Uterus (tissue), 3 donors: ENCODE measurements at regions not wholly inside any gene's neighbourhood (a gene's known extent, or its start where the extent isn't known, plus 50 kb on each side); places are given as distances from the start of the nearest gene placed in this dataset.

Source experiments
- DNase-seq, 2 donors: peaks; one replicate each; pipeline ENCODE4 v3.0.0-alpha.2; 2019 to 2020
- H3K27ac ChIP-seq, 2 donors: fragments of 200-600 bp; sonication (generic); 1 replicate in 1 of 2; 2 replicates in 1 of 2; pipeline ENCODE4 v1.5.1; 2016 to 2018
- H3K27me3 ChIP-seq, 2 donors: fragments of 200-600 bp; sonication (generic); one replicate each; pipeline ENCODE4 v1.5.1; 2018 to 2019; ENCODE audit warnings: control low read depth in 1 of 2
- H3K36me3 ChIP-seq, 2 donors: fragments of 200-600 bp; sonication (generic); one replicate each; pipeline ENCODE4 v1.5.1; 2019; ENCODE audit warnings: control low read depth in 1 of 2
- H3K4me1 ChIP-seq, 2 donors: fragments of 200-600 bp; sonication (generic); one replicate each; pipeline ENCODE4 v1.5.1; 2018 to 2019; ENCODE audit warnings: control low read depth in 1 of 2
- H3K4me3 ChIP-seq, 2 donors: fragments of 200-600 bp; sonication (generic); 1 replicate in 1 of 2; 2 replicates in 1 of 2; pipeline ENCODE4 v1.5.1; 2018 to 2019; ENCODE audit warnings: mild to moderate bottlenecking in 1 of 2
- H3K9me3 ChIP-seq, 2 donors: fragments of 200-600 bp; sonication (generic); one replicate each; pipeline ENCODE4 v1.5.1; 2019; ENCODE audit warnings: control low read depth in 1 of 2
- POLR2A ChIP-seq, 2 donors: fragments of 450-650 bp; IDR thresholded peaks; one replicate each; pipeline ENCODE4 v1.6.1; 2016; ENCODE audit warnings: antibody characterized with exemption in 2 of 2, mild to moderate bottlenecking in 1 of 2, moderate library complexity in 1 of 2
- intact Hi-C: fragments of 100-400 bp; cut with DNase I; formaldehyde crosslinking; loops from one replicate; pipeline ENCODE4 v1.15.1; 2023; ENCODE audit warnings: low total_unique reads
- TF ChIP-seq, protein P1 (sequence below), 4 experiments: fragments of 200-600 bp in 2 of 4; fragments of 450-650 bp in 2 of 4; sonication (generic) in 2 of 4; IDR thresholded peaks; one replicate each; pipeline ENCODE4 v1.5.1; 2016 to 2019; ENCODE audit warnings: antibody characterized with exemption in 4 of 4, mild to moderate bottlenecking in 2 of 4, moderate library complexity in 1 of 4
- donor health status: DM: yes; HTN: yes; CAD: no.

DNA sequence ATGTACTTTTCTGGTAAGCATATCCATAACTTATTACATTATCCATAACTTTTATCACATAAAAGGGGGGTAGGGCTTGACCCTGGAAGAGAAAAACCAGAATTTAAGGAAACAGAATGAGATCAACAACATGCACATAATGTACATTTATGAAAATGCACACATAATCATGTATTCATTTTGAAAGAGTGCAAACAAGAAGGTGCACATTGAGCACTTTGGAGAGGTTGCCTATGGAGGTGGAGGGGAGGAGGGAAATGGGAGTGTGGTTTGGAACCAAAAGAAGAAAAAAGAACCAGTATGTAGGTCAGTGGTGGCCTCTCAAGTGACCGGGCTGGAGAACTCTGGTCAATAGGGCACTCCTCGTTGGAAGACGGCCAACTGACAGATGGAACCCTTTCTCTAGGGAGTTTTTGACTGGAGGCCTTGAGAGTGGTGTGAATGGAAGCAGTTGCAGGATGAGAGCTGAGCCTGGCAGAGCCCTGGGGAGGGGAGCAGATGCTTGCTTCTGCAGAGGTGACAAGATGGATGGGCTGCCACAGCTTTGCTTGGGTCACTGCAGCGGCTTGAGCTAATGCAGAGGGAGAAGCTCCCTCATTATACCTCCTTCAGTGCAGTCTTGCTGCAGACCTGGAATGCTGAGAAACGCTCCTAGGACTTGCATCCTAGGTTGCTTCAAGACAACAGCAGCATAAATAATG, 192.7 kb downstream of the SEC23IP start:
- Histone ChIP-seq H3K4me1 (no peaks in the 10 kb centered on the region), H3K36me3 (no peaks in the 10 kb centered on the region), H3K27ac (no peak overlapping the region), H3K27me3 (no peaks in the 10 kb centered on the region), H3K4me3 (no peak overlapping the region), H3K9me3 (no peaks in the 10 kb centered on the region)
- no peak for TF ChIP-seq POLR2A (IDR thresholded peaks at IDR 0.05)
- TF ChIP-seq, protein P1, sequence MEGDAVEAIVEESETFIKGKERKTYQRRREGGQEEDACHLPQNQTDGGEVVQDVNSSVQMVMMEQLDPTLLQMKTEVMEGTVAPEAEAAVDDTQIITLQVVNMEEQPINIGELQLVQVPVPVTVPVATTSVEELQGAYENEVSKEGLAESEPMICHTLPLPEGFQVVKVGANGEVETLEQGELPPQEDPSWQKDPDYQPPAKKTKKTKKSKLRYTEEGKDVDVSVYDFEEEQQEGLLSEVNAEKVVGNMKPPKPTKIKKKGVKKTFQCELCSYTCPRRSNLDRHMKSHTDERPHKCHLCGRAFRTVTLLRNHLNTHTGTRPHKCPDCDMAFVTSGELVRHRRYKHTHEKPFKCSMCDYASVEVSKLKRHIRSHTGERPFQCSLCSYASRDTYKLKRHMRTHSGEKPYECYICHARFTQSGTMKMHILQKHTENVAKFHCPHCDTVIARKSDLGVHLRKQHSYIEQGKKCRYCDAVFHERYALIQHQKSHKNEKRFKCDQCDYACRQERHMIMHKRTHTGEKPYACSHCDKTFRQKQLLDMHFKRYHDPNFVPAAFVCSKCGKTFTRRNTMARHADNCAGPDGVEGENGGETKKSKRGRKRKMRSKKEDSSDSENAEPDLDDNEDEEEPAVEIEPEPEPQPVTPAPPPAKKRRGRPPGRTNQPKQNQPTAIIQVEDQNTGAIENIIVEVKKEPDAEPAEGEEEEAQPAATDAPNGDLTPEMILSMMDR (IDR thresholded peaks at IDR 0.05) = no peak
- intact Hi-C loops = no loop called here
- DNase-seq = no peak

DNA sequence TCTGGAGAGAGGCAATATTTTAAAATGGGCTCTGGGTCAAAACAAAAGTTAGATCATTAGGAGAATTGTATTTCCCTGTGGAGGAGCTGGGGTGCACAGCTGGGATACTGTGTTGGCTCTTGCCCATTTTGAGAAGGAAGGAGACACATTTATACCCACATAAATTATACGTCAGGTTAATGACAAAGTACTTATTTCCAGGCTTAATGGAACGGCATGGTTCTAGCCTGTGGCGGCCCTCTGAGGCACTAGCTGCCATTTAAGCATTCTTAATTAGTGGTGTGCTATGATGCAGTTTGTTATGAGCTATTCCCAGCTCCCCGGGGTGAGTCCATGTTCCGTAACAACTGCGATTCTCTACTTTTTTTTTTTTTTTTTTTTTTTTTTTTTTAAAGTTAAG, 193.5 kb downstream of the SEC23IP start:
- H3K27me3 ChIP-seq = no peaks in the 10 kb centered on the region
- intact Hi-C loops = no loop called here
- no peak for DNase-seq
- no peaks in the 10 kb centered on the region for H3K9me3 ChIP-seq
- no peak for TF ChIP-seq POLR2A (IDR thresholded peaks at IDR 0.05)
- TF ChIP-seq, protein P1 (IDR thresholded peaks at IDR 0.05) = no peak
- H3K36me3 ChIP-seq = no peaks in the 10 kb centered on the region
- no peak overlapping the region for H3K27ac ChIP-seq
- H3K4me1 ChIP-seq = no peaks in the 10 kb centered on the region
- no peak overlapping the region for H3K4me3 ChIP-seq

DNA sequence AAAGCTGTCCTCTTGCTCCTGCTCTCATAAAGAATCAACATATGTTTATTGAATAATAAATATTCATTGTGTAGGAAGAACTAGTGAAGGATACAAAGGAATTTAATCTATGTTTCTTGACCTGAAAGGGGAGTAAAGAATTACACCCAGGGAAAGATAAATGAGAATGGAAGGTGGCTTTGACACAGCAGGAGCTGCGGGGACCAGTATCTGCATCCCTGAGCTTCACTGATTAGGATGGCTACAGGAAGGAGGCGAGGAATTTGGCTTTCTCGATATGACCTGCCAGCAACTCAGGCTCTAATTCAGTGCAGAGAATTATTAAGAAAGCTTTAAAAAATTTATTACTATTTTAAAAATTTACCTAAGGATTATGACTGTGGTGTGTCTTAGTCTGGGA, 194.6 kb downstream of the SEC23IP start:
- no peak for DNase-seq
- H3K9me3 ChIP-seq = no peaks in the 10 kb centered on the region
- TF ChIP-seq, protein P1 (IDR thresholded peaks at IDR 0.05) = no peak
- no peak for TF ChIP-seq POLR2A (IDR thresholded peaks at IDR 0.05)
- H3K27me3 ChIP-seq = no peaks in the 10 kb centered on the region
- intact Hi-C loops = no loop called here
- no peak overlapping the region for H3K27ac ChIP-seq
- no peak overlapping the region for H3K4me3 ChIP-seq
- no peaks in the 10 kb centered on the region for H3K36me3 ChIP-seq
- H3K4me1 ChIP-seq = no peaks in the 10 kb centered on the region

DNA sequence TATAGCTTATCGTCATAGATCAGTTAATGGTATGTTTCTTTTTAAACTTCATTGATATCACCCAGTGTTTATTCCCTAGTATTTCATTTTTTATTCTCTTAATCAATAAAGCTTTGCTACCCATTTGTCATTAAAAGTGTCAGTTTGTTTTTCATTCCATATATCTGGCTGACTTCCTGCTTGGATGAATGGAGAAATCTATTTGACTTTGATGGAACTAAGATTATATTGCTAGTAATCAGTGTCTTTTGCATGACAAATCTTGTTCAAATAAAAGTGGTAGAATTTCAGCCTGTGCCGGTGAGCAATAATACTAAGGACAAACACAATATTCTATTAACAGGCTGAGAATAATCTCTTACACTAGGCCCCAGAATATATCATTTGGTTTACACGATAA, 203.3 kb downstream of the SEC23IP start:
- Histone ChIP-seq H3K27me3 (no peaks in the 10 kb centered on the region), H3K4me1 (no peaks in the 10 kb centered on the region)
- intact Hi-C loops = no loop called here

DNA sequence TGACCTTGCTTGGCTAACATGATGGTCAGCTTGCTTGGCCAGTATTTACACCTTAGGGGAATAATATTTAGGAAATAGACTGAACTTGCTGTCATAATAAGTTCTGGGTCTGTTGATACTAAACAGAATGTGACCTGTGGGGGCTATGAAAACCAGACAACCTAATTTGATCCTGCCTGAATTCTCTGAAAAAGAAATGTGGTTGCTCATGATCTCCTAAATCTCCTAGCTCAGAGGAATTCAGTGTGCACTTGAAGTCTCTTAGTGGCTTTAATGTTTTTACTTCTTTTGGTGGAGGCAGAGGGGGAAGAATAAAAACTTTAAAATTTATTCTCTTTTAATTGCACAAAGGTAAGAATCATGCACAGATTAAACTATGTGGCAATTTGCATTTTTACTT, 205.2 kb downstream of the SEC23IP start:
- Histone ChIP-seq H3K27ac (no peak overlapping the region), H3K36me3 (no peaks in the 10 kb centered on the region), H3K4me1 (no peaks in the 10 kb centered on the region), H3K9me3 (no peaks in the 10 kb centered on the region), H3K27me3 (no peaks in the 10 kb centered on the region), H3K4me3 (no peak overlapping the region)
- intact Hi-C loops = no loop called here
- DNase-seq = no peak
- TF ChIP-seq, protein P1 (IDR thresholded peaks at IDR 0.05) = no peak
- no peak for TF ChIP-seq POLR2A (IDR thresholded peaks at IDR 0.05)

More for the DNA sequence above, 203.3 kb downstream of the SEC23IP start:
- no peak for TF ChIP-seq POLR2A (IDR thresholded peaks at IDR 0.05)
- TF ChIP-seq, protein P1 (IDR thresholded peaks at IDR 0.05) = no peak
- H3K36me3 ChIP-seq = no peaks in the 10 kb centered on the region
- no peaks in the 10 kb centered on the region for H3K9me3 ChIP-seq
- no peak overlapping the region for H3K4me3 ChIP-seq
- no peak for DNase-seq
- H3K27ac ChIP-seq = no peak overlapping the region
